BJ (cell line): ENCODE measurements at regions not wholly inside any gene's neighbourhood (a gene's known extent, or its start where the extent isn't known, plus 50 kb on each side); places are given as distances from the start of the nearest gene placed in this dataset.

Source experiments
- CTCF ChIA-PET: fragments of 350-600 bp; formaldehyde crosslinking; extraction: SDS; loops from one replicate; lab custom pipeline; 2021; ENCODE audit warnings: antibody characterized with exemption, inconsistent platforms; lab: Yijun Ruan, JAX
- POLR2A ChIA-PET: fragments of 300-600 bp; sonication (Branson Sonifier 250); formaldehyde crosslinking; extraction: SDS; loops from one replicate; lab custom pipeline; 2021; ENCODE audit warnings: antibody characterized with exemption; lab: Charles Lee
- DNase-seq: peaks from one replicate; pipeline ENCODE4 v3.0.0-alpha.2; 2011; ENCODE audit warnings: low read depth
- H3K27me3 ChIP-seq: 2 replicates; pipeline ENCODE4 v1.6.0; 2011; ENCODE audit warnings: low read length; ENCODE audit not compliant: control insufficient read depth, insufficient read depth
- H3K36me3 ChIP-seq: 2 replicates; pipeline ENCODE4 v1.5.1; 2011; ENCODE audit warnings: low read length; ENCODE audit not compliant: control insufficient read depth, insufficient read depth
- H3K4me3 ChIP-seq: 2 replicates; pipeline ENCODE4 v1.5.1; 2011; ENCODE audit warnings: low read depth, mild to moderate bottlenecking, control low read depth, low read length
- CTCF ChIP-seq: IDR thresholded peaks from 2 replicates; pipeline ENCODE4 v1.5.1; 2011; ENCODE audit warnings: low read depth, mild to moderate bottlenecking, control low read depth, inconsistent platforms, low read length, moderate library complexity; ENCODE audit not compliant: insufficient read depth

GRCh38 chr20:36093025-36093803 is 61.3 kb upstream of the EPB41L1 start:
- ChIA-PET CTCF (no interaction called here), POLR2A (interaction anchor here (0.6 kb wide), 1 partner anchor 100 kb away, joined by 6 read pairs; no protein-coding TSS in a partner anchor)
- no peak for DNase-seq
- H3K36me3 ChIP-seq: no peaks in the 10 kb centered on the region
- H3K27me3 ChIP-seq: peaks cover 10% of the 10 kb centered on the region
- H3K4me3 ChIP-seq: peak overlapping the region; percentile 63
- no peak for TF ChIP-seq CTCF

GRCh38 chr20:36093804-36094145 is 60.8 kb upstream of the EPB41L1 start:
- POLR2A ChIA-PET: interaction anchor here (0.6 kb wide), 1 partner anchor 101 kb away, joined by 6 read pairs; no protein-coding TSS in a partner anchor
- CTCF ChIA-PET: no interaction called here

GRCh38 chr20:36094497-36094896 is 60.0 kb upstream of the EPB41L1 start:
- no peak for TF ChIP-seq CTCF
- Histone ChIP-seq H3K4me3 (no peak overlapping the region), H3K27me3 (peaks cover 10% of the 10 kb centered on the region), H3K36me3 (no peaks in the 10 kb centered on the region)
- DNase-seq: no peak
- ChIA-PET CTCF (interaction anchor here (0.7 kb wide), 1 partner anchor 77 kb away, joined by 3 read pairs; no protein-coding TSS in a partner anchor), POLR2A (no interaction called here)

More at GRCh38 chr20:36093804-36094145, 60.8 kb upstream of the EPB41L1 start:
- DNase-seq: no peak
- no peak for TF ChIP-seq CTCF
- Histone ChIP-seq H3K27me3 (peaks cover 10% of the 10 kb centered on the region), H3K36me3 (no peaks in the 10 kb centered on the region), H3K4me3 (peak overlapping the region; percentile 63)

GRCh38 chr20:36096435-36096834 is 58.1 kb upstream of the EPB41L1 start:
- no peak for DNase-seq
- ChIA-PET POLR2A (no interaction called here), CTCF (interaction anchor here (1.7 to 2.4 kb wide), 2 partner anchors 10 to 42 kb away, joined by 6 to 8 read pairs; no protein-coding TSS in a partner anchor)
- H3K27me3 ChIP-seq: peaks cover 9% of the 10 kb centered on the region
- no peaks in the 10 kb centered on the region for H3K36me3 ChIP-seq
- H3K4me3 ChIP-seq: no peak overlapping the region
- TF ChIP-seq CTCF: no peak

- Histone ChIP-seq H3K4me3 (no peak overlapping the region), H3K27me3 (peaks cover 6% of the 10 kb centered on the region), H3K36me3 (no peaks in the 10 kb centered on the region)
- peak; percentile 20 for DNase-seq
- no peak for TF ChIP-seq CTCF
- POLR2A ChIA-PET: interaction anchor here (0.6 kb wide), 1 partner anchor 145 kb away, joined by 3 read pairs; no protein-coding TSS in a partner anchor
- CTCF ChIA-PET: interaction anchor here (0.6 to 2.4 kb wide), 6 partner anchors 12 to 105 kb away, joined by 3 to 8 read pairs (median 6); no protein-coding TSS in a partner anchor
Observed at GRCh38 chr20:36097337-36098151, 57.0 kb upstream of the EPB41L1 start.
